ENCODE measurements at regions not wholly inside any gene's neighbourhood (a gene's known extent, or its start where the extent isn't known, plus 50 kb on each side); places are given as distances from the start of the nearest gene placed in this dataset.

DNA sequence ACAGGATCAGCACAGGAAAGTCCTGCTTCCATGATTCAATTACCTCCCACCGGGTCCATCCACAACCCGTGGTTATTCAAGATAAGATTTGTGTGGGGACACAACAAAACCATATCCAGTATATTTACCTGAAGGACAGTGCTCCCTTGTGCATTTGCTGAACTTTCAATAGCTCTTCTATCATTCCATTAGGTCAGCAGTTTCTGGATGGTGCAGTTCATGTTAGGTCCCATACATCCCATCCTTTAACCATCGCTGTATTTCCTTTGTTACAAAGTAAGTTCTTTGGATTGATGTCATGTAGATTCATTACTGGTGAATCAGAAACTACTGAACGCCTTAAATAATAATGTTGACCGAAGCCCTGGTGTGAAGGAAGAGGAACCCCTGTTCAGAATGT is 775.9 kb downstream of the TRIML1 start:
- TF ChIP-seq, protein P1, sequence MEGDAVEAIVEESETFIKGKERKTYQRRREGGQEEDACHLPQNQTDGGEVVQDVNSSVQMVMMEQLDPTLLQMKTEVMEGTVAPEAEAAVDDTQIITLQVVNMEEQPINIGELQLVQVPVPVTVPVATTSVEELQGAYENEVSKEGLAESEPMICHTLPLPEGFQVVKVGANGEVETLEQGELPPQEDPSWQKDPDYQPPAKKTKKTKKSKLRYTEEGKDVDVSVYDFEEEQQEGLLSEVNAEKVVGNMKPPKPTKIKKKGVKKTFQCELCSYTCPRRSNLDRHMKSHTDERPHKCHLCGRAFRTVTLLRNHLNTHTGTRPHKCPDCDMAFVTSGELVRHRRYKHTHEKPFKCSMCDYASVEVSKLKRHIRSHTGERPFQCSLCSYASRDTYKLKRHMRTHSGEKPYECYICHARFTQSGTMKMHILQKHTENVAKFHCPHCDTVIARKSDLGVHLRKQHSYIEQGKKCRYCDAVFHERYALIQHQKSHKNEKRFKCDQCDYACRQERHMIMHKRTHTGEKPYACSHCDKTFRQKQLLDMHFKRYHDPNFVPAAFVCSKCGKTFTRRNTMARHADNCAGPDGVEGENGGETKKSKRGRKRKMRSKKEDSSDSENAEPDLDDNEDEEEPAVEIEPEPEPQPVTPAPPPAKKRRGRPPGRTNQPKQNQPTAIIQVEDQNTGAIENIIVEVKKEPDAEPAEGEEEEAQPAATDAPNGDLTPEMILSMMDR (IDR thresholded peaks at IDR 0.05): no peak
- no peak for TF ChIP-seq POLR2AphosphoS5 (IDR thresholded peaks at IDR 0.05; ENCODE audit: insufficient read depth in 1 of 2, low read depth in 1 of 2)
